H1 (cell line): ENCODE measurements at regions not wholly inside any gene's neighbourhood (a gene's known extent, or its start where the extent isn't known, plus 50 kb on each side); places are given as distances from the start of the nearest gene placed in this dataset.

Experiments
- CTCF ChIA-PET: fragments of 300-600 bp; sonication (Branson Sonifier 250); formaldehyde crosslinking; loops from one replicate; lab custom pipeline; 2021; ENCODE audit not compliant: partially characterized antibody; lab: Charles Lee
- POLR2A ChIA-PET: fragments of 300-600 bp; sonication (Branson Sonifier 250); formaldehyde crosslinking; loops from one replicate; lab custom pipeline; 2021; ENCODE audit warnings: inconsistent platforms; ENCODE audit not compliant: partially characterized antibody; lab: Charles Lee
- DNase-seq, 2 experiments: peaks; one replicate each; pipeline versions ENCODE4 v3.0.0 to v3.0.0-alpha.2; 2010 to 2022; ENCODE audit warnings: low spot score in 2 of 2, low read depth in 1 of 2, mixed read lengths in 1 of 2
- FAIRE-seq: peaks from 2 replicates; lab custom pipeline; 2011; peaks lifted over from hg19 to GRCh38; lab: Jason Lieb, UNC
- H2AFZ ChIP-seq: 2 replicates; pipeline ENCODE4 v1.8.1; 2012; ENCODE audit warnings: low read length, inconsistent platforms
- H2AK5ac ChIP-seq: 2 replicates; pipeline ENCODE4 v1.6.1; 2013; ENCODE audit warnings: low read depth, low read length
- H2BK120ac ChIP-seq: replicated peaks from 2 replicates; pipeline ENCODE3; 2013; ENCODE audit warnings: low read depth, low read length, inconsistent platforms
- H2BK12ac ChIP-seq: 2 replicates; pipeline ENCODE4 v1.6.1; 2013; ENCODE audit warnings: low read depth, low read length
- H2BK15ac ChIP-seq: 2 replicates; pipeline ENCODE4 v1.6.1; 2013; ENCODE audit warnings: low read length
- H2BK20ac ChIP-seq: 2 replicates; pipeline ENCODE4 v1.6.1; 2013; ENCODE audit warnings: low read length
- H2BK5ac ChIP-seq: 2 replicates; pipeline ENCODE4 v1.6.1; 2013; ENCODE audit warnings: low read depth, low read length
- H3K14ac ChIP-seq: 2 replicates; pipeline ENCODE4 v1.6.1; 2013; ENCODE audit warnings: inconsistent platforms; ENCODE audit not compliant: insufficient read length
- H3K18ac ChIP-seq: 2 replicates; pipeline ENCODE4 v1.6.1; 2013; ENCODE audit warnings: low read length; ENCODE audit errors: extremely low read depth
- H3K23ac ChIP-seq: 2 replicates; pipeline ENCODE4 v1.6.1; 2013; ENCODE audit warnings: inconsistent platforms; ENCODE audit not compliant: insufficient read length
- H3K23me2 ChIP-seq: 2 replicates; pipeline ENCODE4 v1.6.1; 2013; ENCODE audit warnings: low read depth, low read length
- H3K27ac ChIP-seq: 2 replicates; pipeline ENCODE4 v1.6.1; 2011; ENCODE audit warnings: low read depth, low read length, inconsistent platforms
- H3K27me3 ChIP-seq, 4 experiments: replicated peaks in 1 of 4; 1 replicate in 1 of 4; 2 replicates in 3 of 4; pipeline versions ENCODE4 v1.6.1 to v1.8.1; 2011 to 2013; ENCODE audit warnings: low read length in 3 of 4, mild to moderate bottlenecking in 3 of 4, inconsistent platforms in 2 of 4, mixed read lengths in 2 of 4, moderate library complexity in 1 of 4; ENCODE audit not compliant: control insufficient read depth in 3 of 4, insufficient read depth in 3 of 4; ENCODE audit errors: extremely low read depth in 1 of 4
- H3K36me3 ChIP-seq, 4 experiments: 2 replicates each; pipeline versions ENCODE4 v1.6.1 to v1.8.1; 2011 to 2013; ENCODE audit warnings: mild to moderate bottlenecking in 4 of 4, low read length in 3 of 4, moderate library complexity in 2 of 4, control low read depth in 1 of 4, inconsistent platforms in 1 of 4; ENCODE audit not compliant: insufficient read depth in 4 of 4, control insufficient read depth in 2 of 4
- H3K4ac ChIP-seq: replicated peaks from 2 replicates; pipeline ENCODE3; 2013; ENCODE audit warnings: low read length, low read depth, mixed read lengths, inconsistent platforms; ENCODE audit not compliant: insufficient read length
- H3K4me1 ChIP-seq, 4 experiments: replicated peaks in 1 of 4; 1 replicate in 1 of 4; 2 replicates in 3 of 4; pipeline versions ENCODE4 v1.6.1 to v1.8.1; 2011 to 2013; ENCODE audit warnings: low read length in 3 of 4, inconsistent platforms in 2 of 4, mixed read lengths in 1 of 4; ENCODE audit not compliant: insufficient read depth in 4 of 4, control insufficient read depth in 3 of 4
- H3K4me2 ChIP-seq, 2 experiments: 2 replicates each; pipeline versions ENCODE4 v1.6.1 to v1.8.1; 2011 to 2013; ENCODE audit warnings: low read depth in 2 of 2, low read length in 2 of 2, control low read depth in 1 of 2, inconsistent platforms in 1 of 2, mild to moderate bottlenecking in 1 of 2; ENCODE audit not compliant: insufficient read depth in 1 of 2
- H3K4me3 ChIP-seq, 4 experiments: fragments of 200-600, 300-600 bp in 1 of 4; sonication (generic), shearing (Covaris generic), sonication (Bioruptor Twin) in 1 of 4; 2 replicates each; pipeline versions ENCODE4 v1.5.1 to v1.8.1; 2011 to 2016; ENCODE audit warnings: low read length in 4 of 4, low read depth in 3 of 4, control low read depth in 2 of 4, inconsistent platforms in 2 of 4, mild to moderate bottlenecking in 2 of 4, mixed read lengths in 1 of 4, moderate library complexity in 1 of 4; ENCODE audit not compliant: insufficient read depth in 2 of 4; ENCODE audit errors: extremely low read depth in 1 of 4
- H3K56ac ChIP-seq: replicated peaks from 2 replicates; pipeline ENCODE3; 2013; ENCODE audit warnings: low read depth, mild to moderate bottlenecking, mixed read lengths, low read length, inconsistent platforms; ENCODE audit not compliant: insufficient read length
- H3K79me1 ChIP-seq: 2 replicates; pipeline ENCODE4 v1.6.1; 2013; ENCODE audit warnings: low read depth, low read length, control low read depth
- H3K79me2 ChIP-seq, 2 experiments: 2 replicates each; pipeline versions ENCODE4 v1.6.1 to v1.8.1; 2012 to 2013; ENCODE audit warnings: low read length in 2 of 2, mild to moderate bottlenecking in 2 of 2, inconsistent platforms in 1 of 2; ENCODE audit not compliant: insufficient read depth in 2 of 2, control insufficient read depth in 1 of 2
- H3K9ac ChIP-seq, 4 experiments: replicated peaks in 1 of 4; 1 replicate in 1 of 4; 2 replicates in 3 of 4; pipeline versions ENCODE4 v1.6.1 to v1.8.1; 2011 to 2013; ENCODE audit warnings: low read depth in 3 of 4, low read length in 3 of 4, control low read depth in 2 of 4, mild to moderate bottlenecking in 2 of 4, moderate library complexity in 2 of 4, inconsistent platforms in 1 of 4; ENCODE audit errors: extremely low read depth in 1 of 4
- H3K9me3 ChIP-seq, 2 experiments: 2 replicates each; pipeline versions ENCODE4 v1.6.1 to v1.8.1; 2012 to 2013; ENCODE audit warnings: mild to moderate bottlenecking in 2 of 2, moderate library complexity in 2 of 2, control low read depth in 1 of 2, inconsistent platforms in 1 of 2, low read depth in 1 of 2, low read length in 1 of 2, mixed read lengths in 1 of 2; ENCODE audit not compliant: insufficient read depth in 2 of 2
- H4K20me1 ChIP-seq, 2 experiments: replicated peaks in 1 of 2; 2 replicates each; pipeline versions ENCODE3 to v1.8.1; 2011 to 2013; ENCODE audit warnings: inconsistent platforms in 2 of 2, low read length in 2 of 2, mild to moderate bottlenecking in 1 of 2; ENCODE audit not compliant: insufficient read depth in 2 of 2, control insufficient read depth in 1 of 2
- H4K5ac ChIP-seq: 2 replicates; pipeline ENCODE4 v1.6.1; 2013; ENCODE audit warnings: low read length, low read depth, mixed read lengths, inconsistent platforms; ENCODE audit not compliant: insufficient read length
- H4K8ac ChIP-seq: 2 replicates; pipeline ENCODE4 v1.8.0; 2013; ENCODE audit warnings: mild to moderate bottlenecking, moderate library complexity, low read length, inconsistent platforms; ENCODE audit not compliant: insufficient read depth; ENCODE audit errors: extremely low read depth
- H4K91ac ChIP-seq: replicated peaks from 2 replicates; pipeline ENCODE3; 2013; ENCODE audit warnings: low read length, mixed read lengths, inconsistent platforms; ENCODE audit not compliant: insufficient read length
- SP2 ChIP-seq: IDR thresholded peaks from 2 replicates; pipeline ENCODE4 v1.6.1; 2012; ENCODE audit warnings: mild to moderate bottlenecking, low read length, inconsistent platforms
- WGBS, 2 experiments: shearing (Covaris generic) in 1 of 2; methylation state at CpG; one replicate each; pipeline versions ENCODE4 v1.1.6 to v1.1.7; 2013 to 2015; ENCODE audit warnings: low lambda C conversion rate in 2 of 2, mixed read lengths in 2 of 2, inconsistent platforms in 1 of 2, low coverage in 1 of 2, missing lambda C conversion rate in 1 of 2; ENCODE audit not compliant: insufficient replicate concordance in 2 of 2, insufficient coverage in 1 of 2, insufficient read length in 1 of 2; ENCODE audit errors: extremely low coverage in 1 of 2, missing lambda C conversion rate in 1 of 2; 5-methylcytosine and 5-hydroxymethylcytosine counted together

DNA sequence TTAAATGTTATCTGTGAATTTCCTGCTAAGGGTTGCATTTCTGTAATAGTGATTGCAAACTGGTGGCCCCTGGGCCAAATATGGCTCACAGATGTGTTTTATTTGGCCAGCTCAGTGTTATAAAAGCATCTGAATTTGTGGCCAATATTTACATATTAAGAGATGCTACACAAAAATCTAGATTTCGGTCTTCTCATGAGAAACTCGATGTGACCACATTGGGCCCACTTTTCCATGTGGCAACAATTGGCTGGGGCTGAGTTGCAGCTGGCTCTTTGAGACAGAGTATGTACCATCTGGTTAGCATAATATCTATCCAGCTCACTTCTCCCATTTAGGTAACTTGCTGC, 244.5 kb upstream of the POU2AF2 start:
- no peak overlapping the region for H2AFZ ChIP-seq
- H3K4me1 ChIP-seq, result peaks cover 0 to 11% (median 6%) of the 10 kb centered on the region in 4 experiments; a peak in 3 of 7 replicates
- H3K56ac ChIP-seq, result no peak overlapping the region
- no peak for TF ChIP-seq SP2
- H2AK5ac ChIP-seq, result no peak overlapping the region
- no peak overlapping the region for H3K9ac ChIP-seq
- H2BK120ac ChIP-seq, result no peak overlapping the region
- no peaks in the 10 kb centered on the region for H3K9me3 ChIP-seq
- no peak overlapping the region for H2BK15ac ChIP-seq
- H4K91ac ChIP-seq, result no peak overlapping the region
- ChIA-PET CTCF (interaction anchor here (0.7 to 1.1 kb wide), 2 partner anchors 20 to 348 kb away, joined by 3 read pairs; no protein-coding TSS in a partner anchor), POLR2A (no interaction called here)
- H3K79me1 ChIP-seq, result no peaks in the 10 kb centered on the region
- no peak overlapping the region for H3K4me3 ChIP-seq
- no peaks in the 10 kb centered on the region for H3K27me3 ChIP-seq
- WGBS, 2 experiments, result 97% methylated on average over 2 of the region's 2 CpGs; no CpG with 5 or more reads in 1 of the 2 experiments
- no peak overlapping the region for H2BK5ac ChIP-seq
- H3K14ac ChIP-seq, result no peak overlapping the region
- H3K27ac ChIP-seq, result no peak overlapping the region
- H2BK20ac ChIP-seq, result no peak overlapping the region
- DNase-seq (no peak), FAIRE-seq (no peak)
- no peak overlapping the region for H4K5ac ChIP-seq
- H3K79me2 ChIP-seq, result no peaks in the 10 kb centered on the region
- no peak overlapping the region for H2BK12ac ChIP-seq
- no peaks in the 10 kb centered on the region for H3K36me3 ChIP-seq
- H3K4ac ChIP-seq, result no peak overlapping the region
- H3K23ac ChIP-seq, result no peak overlapping the region
- no peaks in the 10 kb centered on the region; the same call in 1 of the 2 replicates for H3K23me2 ChIP-seq
- no peak overlapping the region for H4K8ac ChIP-seq
- H3K18ac ChIP-seq, result no peak overlapping the region
- no peak overlapping the region for H3K4me2 ChIP-seq
- H4K20me1 ChIP-seq, result no peaks in the 10 kb centered on the region
